ENCODE measurements at regions not wholly inside any gene's neighbourhood (a gene's known extent, or its start where the extent isn't known, plus 50 kb on each side); places are given as distances from the start of the nearest gene placed in this dataset.

- Histone ChIP-seq H3K27ac (ENCODE audit: extremely low read depth, low read depth, low read length) (no peak overlapping the region), H2AFZ (ENCODE audit: low read depth, low read length) (no peak overlapping the region), H3K9ac (ENCODE audit: insufficient read depth in 1 of 2, low read depth in 2 of 2, low read length in 2 of 2) (no peak overlapping the region), H3K27me3 (ENCODE audit: control insufficient read depth in 2 of 2, insufficient read depth in 2 of 2, low read length in 2 of 2) (no peaks in the 10 kb centered on the region), H3K4me3 (no peak overlapping the region), H3K9me1 (ENCODE audit: control insufficient read depth, insufficient read depth, low read length) (no peaks in the 10 kb centered on the region), H3K36me3 (ENCODE audit: control insufficient read depth, insufficient read depth, low read length) (no peaks in the 10 kb centered on the region), H3K4me1 (replicated peaks in 1 of 2; ENCODE audit: control insufficient read depth in 2 of 2, insufficient read depth in 2 of 2, low read length in 2 of 2) (no peaks in the 10 kb centered on the region), H3K9me3 (replicated peaks; ENCODE audit: control insufficient read depth, insufficient read depth, low read depth, low read length) (no peaks in the 10 kb centered on the region), H3K4me2 (ENCODE audit: insufficient read depth, low read length) (no peak overlapping the region), H3K79me2 (ENCODE audit: control insufficient read depth, insufficient read depth, low read length) (no peaks in the 10 kb centered on the region), H4K20me1 (replicated peaks; ENCODE audit: control insufficient read depth, insufficient read depth, low read length) (no peaks in the 10 kb centered on the region)
- ATAC-seq (no peak), FAIRE-seq (no peak), DNase-seq (ENCODE audit: extremely low read depth in 1 of 4, low spot score in 3 of 4) (no peak)
- 0% methylated on average over 3 of the region's 4 CpGs for whole genome bisulfite sequencing (ENCODE audit: insufficient coverage, low coverage, missing lambda C conversion rate)
- ChIA-PET POLR2A (no interaction called here), CTCF (ENCODE audit: low intra/inter-chr PET ratio) (no interaction called here)
- TF ChIP-seq RBBP5 (IDR thresholded peaks at IDR 0.05; ENCODE audit: borderline replicate concordance, insufficient read depth, low read length, poor library complexity, severe bottlenecking) (no peak), ZFX (CRISPR knock-in tag; IDR thresholded peaks at IDR 0.05) (no peak), ARNT (IDR thresholded peaks at IDR 0.05) (no peak), GATAD2B (IDR thresholded peaks at IDR 0.05; ENCODE audit: borderline replicate concordance) (no peak), ETV5 (CRISPR knock-in tag; IDR thresholded peaks at IDR 0.05; ENCODE audit: low read depth) (no peak), ZNF79 (CRISPR knock-in tag; IDR thresholded peaks at IDR 0.05; ENCODE audit: low read depth) (no peak), ZBTB17 (CRISPR knock-in tag; IDR thresholded peaks at IDR 0.05) (no peak), YY1 (IDR thresholded peaks at IDR 0.05; ENCODE audit: borderline replicate concordance in 1 of 3, control insufficient read depth in 1 of 3, extremely low read depth in 1 of 3, insufficient read depth in 3 of 3, insufficient read length in 1 of 3, insufficient replicate concordance in 2 of 3, low read depth in 1 of 3, low read length in 2 of 3) (no peak), MTA1 (IDR thresholded peaks at IDR 0.05; ENCODE audit: borderline replicate concordance) (no peak), KAT8 (IDR thresholded peaks at IDR 0.05; ENCODE audit: low read depth) (no peak), PHB2 (IDR thresholded peaks at IDR 0.05; ENCODE audit: low read depth) (no peak), ZNF282 (CRISPR knock-in tag; IDR thresholded peaks at IDR 0.05) (no peak), SMARCE1 (IDR thresholded peaks at IDR 0.05) (no peak), ZNF232 (CRISPR knock-in tag; IDR thresholded peaks at IDR 0.05) (no peak), USF1 (CRISPR knock-in tag; IDR thresholded peaks at IDR 0.05) (no peak)
- TF ChIP-seq, protein P1, sequence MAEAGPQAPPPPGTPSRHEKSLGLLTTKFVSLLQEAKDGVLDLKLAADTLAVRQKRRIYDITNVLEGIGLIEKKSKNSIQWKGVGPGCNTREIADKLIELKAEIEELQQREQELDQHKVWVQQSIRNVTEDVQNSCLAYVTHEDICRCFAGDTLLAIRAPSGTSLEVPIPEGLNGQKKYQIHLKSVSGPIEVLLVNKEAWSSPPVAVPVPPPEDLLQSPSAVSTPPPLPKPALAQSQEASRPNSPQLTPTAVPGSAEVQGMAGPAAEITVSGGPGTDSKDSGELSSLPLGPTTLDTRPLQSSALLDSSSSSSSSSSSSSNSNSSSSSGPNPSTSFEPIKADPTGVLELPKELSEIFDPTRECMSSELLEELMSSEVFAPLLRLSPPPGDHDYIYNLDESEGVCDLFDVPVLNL (CRISPR knock-in tag; IDR thresholded peaks at IDR 0.05; ENCODE audit: low read depth): no peak
- TF ChIP-seq, protein P2, sequence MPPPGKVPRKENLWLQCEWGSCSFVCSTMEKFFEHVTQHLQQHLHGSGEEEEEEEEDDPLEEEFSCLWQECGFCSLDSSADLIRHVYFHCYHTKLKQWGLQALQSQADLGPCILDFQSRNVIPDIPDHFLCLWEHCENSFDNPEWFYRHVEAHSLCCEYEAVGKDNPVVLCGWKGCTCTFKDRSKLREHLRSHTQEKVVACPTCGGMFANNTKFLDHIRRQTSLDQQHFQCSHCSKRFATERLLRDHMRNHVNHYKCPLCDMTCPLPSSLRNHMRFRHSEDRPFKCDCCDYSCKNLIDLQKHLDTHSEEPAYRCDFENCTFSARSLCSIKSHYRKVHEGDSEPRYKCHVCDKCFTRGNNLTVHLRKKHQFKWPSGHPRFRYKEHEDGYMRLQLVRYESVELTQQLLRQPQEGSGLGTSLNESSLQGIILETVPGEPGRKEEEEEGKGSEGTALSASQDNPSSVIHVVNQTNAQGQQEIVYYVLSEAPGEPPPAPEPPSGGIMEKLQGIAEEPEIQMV (tag; conservative IDR thresholded peaks at IDR 0.05; ENCODE audit: low read depth): no peak
- TF ChIP-seq, protein P3, sequence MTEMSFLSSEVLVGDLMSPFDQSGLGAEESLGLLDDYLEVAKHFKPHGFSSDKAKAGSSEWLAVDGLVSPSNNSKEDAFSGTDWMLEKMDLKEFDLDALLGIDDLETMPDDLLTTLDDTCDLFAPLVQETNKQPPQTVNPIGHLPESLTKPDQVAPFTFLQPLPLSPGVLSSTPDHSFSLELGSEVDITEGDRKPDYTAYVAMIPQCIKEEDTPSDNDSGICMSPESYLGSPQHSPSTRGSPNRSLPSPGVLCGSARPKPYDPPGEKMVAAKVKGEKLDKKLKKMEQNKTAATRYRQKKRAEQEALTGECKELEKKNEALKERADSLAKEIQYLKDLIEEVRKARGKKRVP (CRISPR knock-in tag; IDR thresholded peaks at IDR 0.05): no peak
- BruUV-seq (replicated peaks): no TSS peak
- in situ Hi-C loops (cut with MboI) (no loop called here), intact Hi-C loops (cut with micrococcal nuclease) (no loop called here)
Observed at GRCh38 chr14:52125885-52126284, 57.0 kb upstream of the NID2 start.
